GM18508 (cell line): ENCODE measurements at regions not wholly inside any gene's neighbourhood (a gene's known extent, or its start where the extent isn't known, plus 50 kb on each side); places are given as distances from the start of the nearest gene placed in this dataset.

Experiments
- ATAC-seq: cut with Tn5 transposase; IDR thresholded peaks from one replicate; pipeline ENCODE4 v1.9.1; 2021; ENCODE audit warnings: moderate number of reproducible peaks; ENCODE audit not compliant: insufficient read depth, unreplicated experiment

DNA sequence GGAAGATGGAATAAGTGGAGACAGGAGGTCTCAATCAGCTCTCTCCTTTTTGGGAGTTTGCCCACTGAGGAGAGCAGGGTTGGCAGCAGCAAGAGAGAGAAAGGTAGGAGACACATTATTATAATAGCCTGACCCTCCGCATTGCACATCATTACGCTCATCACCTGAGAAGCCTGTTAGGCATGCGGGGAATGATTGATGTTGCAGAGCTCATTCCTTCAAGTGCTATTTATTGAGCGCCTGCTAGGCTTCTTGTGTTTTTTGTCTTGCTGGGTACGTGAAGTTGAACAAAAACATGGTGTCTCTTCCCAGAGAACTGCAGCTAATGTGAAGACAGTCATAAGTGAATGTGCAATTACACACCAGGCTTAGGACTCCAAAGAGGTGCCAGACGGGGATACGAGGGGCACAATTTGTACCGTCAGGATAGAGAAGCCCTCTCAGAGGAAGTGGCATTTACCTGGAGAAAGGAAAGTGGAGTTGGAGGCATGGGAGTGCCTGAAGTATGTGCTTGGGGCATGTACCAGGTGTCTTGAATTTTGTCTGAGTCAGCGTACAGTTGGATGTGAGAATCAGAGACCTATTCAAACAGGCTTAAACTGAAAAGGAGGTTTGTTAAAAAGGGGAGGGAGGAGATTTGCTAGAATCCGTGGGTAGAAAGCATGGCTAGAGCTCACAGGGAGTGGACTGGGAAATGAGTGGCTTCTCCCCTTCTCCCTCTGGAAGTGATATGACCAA is 90.2 kb upstream of the SOD3 start:
- no peak for ATAC-seq

DNA sequence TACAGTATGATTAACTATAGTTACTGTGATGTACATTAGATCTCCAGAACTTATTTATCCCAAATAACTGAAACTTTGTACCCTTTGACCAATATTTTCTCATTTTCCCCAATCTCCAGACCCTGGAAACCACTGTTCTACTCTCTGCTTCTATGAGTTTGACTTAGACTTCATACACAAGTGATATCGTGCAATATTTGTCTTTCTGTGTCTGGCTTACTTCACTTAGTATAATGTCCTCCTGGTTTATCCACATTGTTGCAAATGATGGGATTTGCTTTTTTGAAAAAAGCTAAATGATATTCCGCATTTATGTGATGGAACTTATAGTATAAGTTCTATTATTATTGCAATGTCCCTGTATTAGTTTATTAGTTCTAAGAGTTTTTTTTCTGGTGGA is 81.8 kb upstream of the SOD3 start:
- ATAC-seq: no peak

DNA sequence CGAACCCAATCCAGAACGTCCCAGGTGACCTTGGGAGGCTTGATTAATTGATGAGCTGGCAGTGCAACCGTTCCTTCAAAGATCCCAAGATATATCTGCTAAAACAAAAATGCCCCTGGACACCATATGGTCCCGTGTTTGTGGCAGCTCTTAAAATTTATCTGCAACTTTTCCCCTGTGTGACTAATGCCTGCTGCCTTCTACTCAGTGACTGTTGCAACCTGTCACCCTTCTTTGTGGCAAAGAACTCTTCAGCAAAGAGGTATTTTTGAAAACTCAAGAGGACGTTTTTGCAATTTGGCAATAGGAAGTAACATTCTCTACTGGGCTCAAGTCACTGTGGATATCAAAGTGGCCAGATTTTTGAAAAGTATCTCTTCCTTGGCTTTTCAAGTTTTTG is 75.8 kb upstream of the SOD3 start:
- ATAC-seq: no peak

GRCh38 chr4:24720436-24720835 is 74.9 kb upstream of the SOD3 start:
- no peak for ATAC-seq

- ATAC-seq: no peak
Observed at GRCh38 chr4:24720979-24721378, 74.4 kb upstream of the SOD3 start.

DNA sequence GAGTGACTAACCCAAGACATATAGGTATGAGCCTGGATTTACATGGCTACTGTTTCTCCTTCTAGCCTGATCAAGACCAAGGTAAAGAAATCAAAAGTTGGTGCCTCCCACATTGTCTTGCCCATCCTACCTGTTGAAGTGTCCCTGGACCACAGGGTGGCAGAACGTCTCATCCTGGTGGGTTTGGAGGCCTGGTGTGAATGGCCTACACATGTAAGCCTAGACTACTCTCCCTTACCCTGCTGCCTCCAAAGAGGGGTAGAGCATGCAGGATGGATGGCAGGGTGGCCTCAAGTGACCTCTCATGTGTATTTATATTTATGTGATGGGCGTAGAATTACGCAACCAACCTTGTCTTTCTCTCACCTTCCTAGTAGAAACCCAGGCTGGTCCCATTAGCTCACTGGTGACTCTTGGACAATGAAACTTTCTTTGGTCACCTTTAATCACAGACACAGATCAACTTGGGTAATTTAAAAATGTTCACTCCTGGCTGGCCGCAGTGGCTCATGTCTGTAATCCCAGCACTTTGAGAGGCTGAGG is 73.3 kb upstream of the SOD3 start:
- ATAC-seq: no peak

DNA sequence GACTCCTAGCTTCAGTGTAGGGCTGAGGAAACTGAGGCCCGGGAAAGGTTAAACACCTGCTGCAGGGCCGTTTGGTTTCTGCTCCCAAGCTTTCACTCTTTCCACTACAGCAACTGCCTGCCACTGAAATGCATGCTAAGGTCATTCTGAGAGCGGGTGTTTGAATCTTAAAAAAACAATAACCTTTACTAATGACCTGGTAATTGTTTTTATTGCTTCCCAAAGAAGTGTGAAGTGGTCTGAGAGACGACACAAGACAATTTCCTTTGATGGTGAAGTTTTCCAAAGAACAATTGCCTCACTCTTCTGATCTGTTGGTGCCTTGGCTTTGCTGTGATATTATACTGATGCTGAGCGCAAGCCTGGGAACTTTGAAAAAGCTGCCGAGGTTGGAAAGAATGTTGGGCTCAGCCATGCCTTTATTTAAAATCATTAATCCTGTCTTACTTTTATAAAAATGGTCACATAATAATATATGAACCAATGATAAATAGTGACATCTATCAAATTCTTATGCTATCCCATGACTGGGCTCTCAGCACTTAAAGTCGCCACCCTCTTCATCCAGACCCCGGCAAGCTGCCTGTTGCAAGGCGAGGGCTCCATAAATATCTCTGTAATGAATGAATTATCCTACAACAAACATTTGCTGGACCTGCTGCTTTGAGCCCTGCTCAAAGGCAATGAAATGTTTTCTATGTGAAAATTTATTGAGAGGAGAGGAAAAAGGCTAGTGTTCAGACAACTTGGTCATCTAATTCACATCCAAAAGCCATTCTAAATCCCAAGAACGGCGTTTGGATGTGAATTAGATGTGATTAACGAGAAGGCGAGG is 67.8 kb upstream of the SOD3 start:
- ATAC-seq: no peak

DNA sequence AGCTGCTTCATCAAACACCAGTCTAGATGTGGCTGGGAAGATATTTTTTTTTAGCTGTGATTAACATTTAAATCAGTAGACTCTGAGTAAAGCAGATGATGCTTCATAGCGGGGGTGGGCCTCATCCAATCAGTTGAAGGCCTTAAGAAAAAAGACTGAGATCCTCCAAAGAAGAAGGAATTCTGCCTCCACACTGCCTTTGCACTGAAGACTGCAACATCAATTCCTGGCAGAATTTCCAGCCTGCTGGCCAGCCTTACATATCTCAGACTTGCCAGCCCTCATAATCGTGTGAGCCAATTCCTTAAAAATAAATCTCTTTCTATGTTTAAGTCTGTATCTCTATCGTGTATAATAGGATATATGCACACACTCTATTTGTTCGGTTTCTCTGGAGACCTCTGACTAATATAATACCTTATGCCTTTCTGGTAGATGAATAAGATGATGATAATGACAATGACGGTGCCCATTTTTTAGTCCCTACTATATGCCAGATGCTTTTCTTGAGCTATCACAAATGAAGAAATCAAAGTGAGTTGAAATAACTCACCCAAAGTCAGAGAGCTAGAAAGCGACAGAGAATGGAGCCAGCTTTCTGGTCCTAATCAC is 66.1 kb upstream of the SOD3 start:
- no peak for ATAC-seq

DNA sequence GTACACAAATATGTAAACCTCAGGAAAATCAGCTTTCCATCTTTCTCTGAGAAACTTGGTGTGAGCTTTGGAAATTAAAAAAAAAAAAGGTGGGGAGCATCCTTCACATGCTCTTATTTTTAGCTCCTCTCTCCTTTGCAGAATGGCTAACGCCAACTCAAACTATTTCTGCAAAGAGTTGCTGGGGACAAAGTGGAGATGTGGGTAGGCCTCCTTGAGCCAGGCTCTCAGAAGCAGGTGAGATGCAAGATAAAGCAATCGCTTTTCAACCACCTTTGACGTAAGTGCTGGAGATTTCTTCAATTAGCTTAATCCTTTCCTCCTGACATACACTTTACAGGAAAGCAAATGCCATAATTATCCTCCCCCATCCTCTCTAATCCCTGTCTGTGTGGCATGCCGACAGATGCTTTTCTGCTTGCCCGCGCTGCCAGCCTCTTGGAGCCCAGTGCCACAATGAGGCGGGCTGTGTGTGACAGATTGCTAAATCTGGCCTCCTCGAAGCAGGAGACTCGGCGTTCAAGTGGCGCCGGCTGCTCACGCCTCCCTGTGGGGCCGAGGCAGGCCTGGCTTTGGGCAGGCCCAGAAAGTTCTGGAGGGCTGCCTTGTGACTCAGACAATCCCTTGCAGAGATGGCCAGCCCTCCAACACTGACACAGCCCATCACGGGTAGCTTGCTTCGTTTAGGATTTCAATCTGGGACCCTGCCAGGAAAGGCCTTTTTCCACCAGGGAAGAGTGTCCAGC is 64.9 kb upstream of the SOD3 start:
- no peak for ATAC-seq

DNA sequence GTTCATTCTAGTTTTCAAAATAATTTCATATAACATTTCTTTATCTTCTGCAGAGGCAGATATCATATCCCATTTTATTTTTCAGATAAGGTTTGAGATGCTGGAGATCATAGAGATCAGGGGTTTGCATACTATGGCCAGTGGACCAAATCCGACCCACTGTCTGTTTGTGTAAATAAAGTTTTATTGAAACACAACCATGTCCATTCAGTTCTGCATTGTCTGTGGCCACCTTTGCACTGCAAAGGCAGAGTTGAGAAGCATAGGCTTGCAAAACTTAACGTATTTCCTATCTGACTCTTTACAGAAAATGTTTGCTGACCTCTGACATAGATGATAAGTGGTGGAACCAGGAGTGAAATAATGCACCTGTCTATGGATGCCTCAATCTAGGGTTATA is 63.9 kb upstream of the SOD3 start:
- ATAC-seq: no peak

DNA sequence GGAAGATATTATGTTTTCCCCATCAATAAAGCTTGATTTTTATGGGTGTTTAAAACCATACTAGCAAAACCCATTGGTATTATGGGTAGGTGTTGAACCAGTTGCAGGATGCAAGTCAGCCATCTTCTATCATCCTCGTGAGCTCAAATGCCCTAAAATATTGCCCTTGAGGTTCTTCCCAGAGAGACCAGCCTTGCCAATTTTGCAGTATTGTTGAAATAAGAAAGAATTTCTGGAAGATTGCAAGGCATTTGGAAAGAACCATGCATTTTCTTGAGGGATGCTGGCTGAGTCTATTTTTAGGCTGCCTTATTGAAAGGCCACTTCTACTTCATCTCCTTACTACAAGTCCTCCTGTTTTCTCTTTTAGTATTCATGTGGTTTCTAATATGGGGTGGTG is 60.9 kb upstream of the SOD3 start:
- no peak for ATAC-seq

GRCh38 chr4:24736066-24736465 is 59.3 kb upstream of the SOD3 start:
- no peak for ATAC-seq

GRCh38 chr4:24741910-24742309 is 53.5 kb upstream of the SOD3 start:
- ATAC-seq: no peak

- ATAC-seq: no peak
Observed at GRCh38 chr4:24742335-24742734, 53.0 kb upstream of the SOD3 start.

DNA sequence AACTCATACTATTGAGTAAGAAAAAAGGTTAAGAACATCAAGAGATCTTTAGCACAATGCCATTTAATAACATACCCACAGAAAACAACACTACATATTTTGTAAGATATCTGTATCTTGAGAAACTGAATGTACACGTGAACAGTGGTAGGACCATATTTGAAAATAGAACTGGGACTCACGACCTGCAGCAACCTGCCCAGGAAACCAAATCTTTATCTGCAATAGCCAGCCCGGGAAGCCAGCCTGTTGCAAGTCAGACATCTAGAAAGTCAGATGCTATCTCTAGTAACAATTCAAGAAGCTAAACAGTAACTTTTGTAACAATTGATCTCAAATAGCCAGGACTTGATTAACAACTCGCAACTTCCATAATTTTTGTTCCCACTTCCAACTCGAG is 52.6 kb upstream of the SOD3 start:
- ATAC-seq: no peak

DNA sequence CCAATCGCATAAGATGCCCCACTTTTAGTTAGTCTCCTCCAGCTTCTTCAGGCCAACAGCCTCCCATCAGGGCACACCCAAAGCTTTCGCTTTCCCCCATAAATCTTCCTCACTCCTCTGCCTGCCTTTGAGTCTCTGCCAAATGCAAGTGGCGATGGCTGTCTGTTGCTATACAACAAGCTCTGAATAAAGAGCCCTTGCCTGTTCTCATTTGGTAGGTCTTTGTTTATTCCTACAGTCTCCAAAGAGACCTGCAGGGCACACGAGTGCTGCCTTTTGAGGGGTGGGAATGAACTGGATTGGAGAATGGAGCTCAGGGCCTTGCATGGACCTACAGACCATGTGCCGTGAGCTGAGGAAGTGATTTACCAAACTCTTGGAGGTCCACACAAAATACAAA is 52.2 kb upstream of the SOD3 start:
- ATAC-seq: no peak

- ATAC-seq: no peak
Observed at GRCh38 chr4:24743927-24744326, 51.4 kb upstream of the SOD3 start.

- no peak for ATAC-seq
Observed at GRCh38 chr4:24745172-24745895, 50.0 kb upstream of the SOD3 start.
